Upper lobe of left lung (tissue), 4 donors: ENCODE measurements at regions not wholly inside any gene's neighbourhood (a gene's known extent, or its start where the extent isn't known, plus 50 kb on each side); places are given as distances from the start of the nearest gene placed in this dataset.

ENCODE experiments used
- CTCF ChIP-seq, 6 experiments: fragments of 450-650 bp in 4 of 6; fragments of 200-600 bp in 2 of 6; sonication (generic) in 2 of 6; IDR thresholded peaks; one replicate each; pipeline ENCODE4 v1.5.1; 2016 to 2019; ENCODE audit warnings: antibody characterized with exemption in 6 of 6
- POLR2A ChIP-seq, 4 donors: fragments of 450-650 bp; IDR thresholded peaks; one replicate each; pipeline ENCODE4 v1.5.1; 2016 to 2017; ENCODE audit warnings: antibody characterized with exemption in 4 of 4, mild to moderate bottlenecking in 2 of 4
- POLR2AphosphoS5 ChIP-seq, 2 donors: sonication (generic); formaldehyde crosslinking; IDR thresholded peaks; one replicate each; pipeline ENCODE4 v1.5.1; 2017; ENCODE audit warnings: antibody characterized with exemption in 2 of 2

- no peak for TF ChIP-seq CTCF (IDR thresholded peaks at IDR 0.05)
- no peak for TF ChIP-seq POLR2A (IDR thresholded peaks at IDR 0.05)
- no peak for TF ChIP-seq POLR2AphosphoS5 (IDR thresholded peaks at IDR 0.05)
Observed at GRCh38 chr1:60367532-60367931, 294.0 kb upstream of the C1orf87 start.
